GM23248 (cell line): ENCODE measurements at regions not wholly inside any gene's neighbourhood (a gene's known extent, or its start where the extent isn't known, plus 50 kb on each side); places are given as distances from the start of the nearest gene placed in this dataset.
A peak's percentile ranks its signal among the peaks of the same experiment; 100 is the strongest.

Experiments
- DNase-seq: peaks from one replicate; pipeline ENCODE4 v3.0.0-alpha.2; 2015
- H2AFZ ChIP-seq: fragments of 200-600 bp; sonication (generic); 2 replicates; pipeline ENCODE4 v1.6.1; 2016; ENCODE audit warnings: antibody characterized with exemption
- H3F3A ChIP-seq: fragments of 200-600 bp; sonication (generic); 2 replicates; pipeline ENCODE4 v1.6.1; 2016; ENCODE audit warnings: mild to moderate bottlenecking, antibody characterized with exemption, mixed run types; ENCODE audit not compliant: insufficient read depth
- H3K27ac ChIP-seq: fragments of 200-600 bp; sonication (generic); 2 replicates; pipeline ENCODE4 v1.5.1; 2016; ENCODE audit warnings: mild to moderate bottlenecking
- H3K27me3 ChIP-seq: fragments of 200-600 bp; sonication (generic); replicated peaks from 2 replicates; pipeline ENCODE4 v1.6.1; 2016; ENCODE audit warnings: mild to moderate bottlenecking; ENCODE audit not compliant: insufficient read depth
- H3K36me3 ChIP-seq: fragments of 200-600 bp; sonication (generic); 2 replicates; pipeline ENCODE4 v1.6.1; 2016; ENCODE audit warnings: low read depth, mild to moderate bottlenecking
- H3K4me1 ChIP-seq: fragments of 200-600 bp; sonication (generic); 2 replicates; pipeline ENCODE4 v1.6.1; 2016; ENCODE audit warnings: mild to moderate bottlenecking; ENCODE audit not compliant: insufficient read depth
- H3K4me2 ChIP-seq: fragments of 200-600 bp; sonication (generic); one replicate; pipeline ENCODE4 v1.6.1; 2016; ENCODE audit warnings: mild to moderate bottlenecking; ENCODE audit not compliant: unreplicated experiment
- H3K4me3 ChIP-seq: fragments of 200-600 bp; sonication (generic); 2 replicates; pipeline ENCODE4 v1.5.1; 2016; ENCODE audit warnings: mild to moderate bottlenecking
- H3K79me2 ChIP-seq: fragments of 200-600 bp; sonication (generic); 2 replicates; pipeline ENCODE4 v1.6.1; 2016; ENCODE audit warnings: mild to moderate bottlenecking; ENCODE audit not compliant: insufficient read depth
- H3K9ac ChIP-seq: fragments of 200-600 bp; sonication (generic); 2 replicates; pipeline ENCODE4 v1.6.1; 2016; ENCODE audit warnings: mild to moderate bottlenecking
- H3K9me2 ChIP-seq: fragments of 200-600 bp; sonication (generic); 2 replicates; pipeline ENCODE4 v1.6.1; 2016; ENCODE audit warnings: mixed run types, mild to moderate bottlenecking, moderate library complexity; ENCODE audit not compliant: insufficient read depth
- H3K9me3 ChIP-seq: fragments of 200-600 bp; sonication (generic); one replicate; pipeline ENCODE4 v1.6.1; 2017; ENCODE audit warnings: low read depth
- H4K20me1 ChIP-seq: fragments of 200-600 bp; sonication (generic); 2 replicates; pipeline ENCODE4 v1.6.0; 2016; ENCODE audit not compliant: insufficient read depth
- EZH2 ChIP-seq: fragments of 200-600 bp; sonication (generic); IDR thresholded peaks from 2 replicates; pipeline ENCODE4 v1.6.1; 2018; ENCODE audit warnings: antibody characterized with exemption, mild to moderate bottlenecking; ENCODE audit not compliant: insufficient read depth, poor library complexity, severe bottlenecking
- EZH2phosphoT487 ChIP-seq: fragments of 200-600 bp; sonication (generic); IDR thresholded peaks from 2 replicates; pipeline ENCODE4 v1.6.1; 2018; ENCODE audit warnings: antibody characterized with exemption, moderate library complexity, mild to moderate bottlenecking, low read depth; ENCODE audit not compliant: insufficient read depth
- WGBS, 2 experiments: methylation state at CpG; one replicate each; pipeline ENCODE4 v1.1.6; 2015 to 2017; ENCODE audit warnings: low lambda C conversion rate in 2 of 2, low coverage in 1 of 2; ENCODE audit errors: missing lambda C conversion rate in 2 of 2; 5-methylcytosine and 5-hydroxymethylcytosine counted together
- in situ Hi-C: fragments of 300-500 bp; cut with MboI; formaldehyde crosslinking; loops from 2 replicates; pipeline ENCODE4 v1.15.0; 2020

- Histone ChIP-seq H3F3A (peaks cover 39% of the 10 kb centered on the region), H3K36me3 (no peaks in the 10 kb centered on the region), H3K79me2 (no peaks in the 10 kb centered on the region), H3K27ac (peak overlapping the region; percentile 93), H3K4me3 (peak overlapping the region; percentile 17; the same call in 1 of the 2 replicates), H3K9me2 (no peaks in the 10 kb centered on the region), H2AFZ (peak overlapping the region; percentile 63), H4K20me1 (no peaks in the 10 kb centered on the region), H3K9me3 (no peaks in the 10 kb centered on the region), H3K9ac (peak overlapping the region; percentile 56), H3K4me2 (peak overlapping the region; percentile 63), H3K27me3 (no peaks in the 10 kb centered on the region), H3K4me1 (peaks cover 42% of the 10 kb centered on the region)
- WGBS, 2 experiments = 2% methylated on average over 2 of the region's 2 CpGs
- TF ChIP-seq EZH2 (no peak), EZH2phosphoT487 (no peak)
- peak; percentile 78 for DNase-seq
- in situ Hi-C loops = no loop called here
Measured at GRCh38 chr10:117476281-117476680, 66.3 kb upstream of the EMX2 start.

GRCh38 chr10:117472872-117473271, 69.7 kb upstream of the EMX2 start:
- in situ Hi-C loops = no loop called here
- WGBS, 2 experiments = 95 to 99% methylated on average over 3 of the region's 3 CpGs

GRCh38 chr10:117471344-117471874, 71.1 kb upstream of the EMX2 start:
- in situ Hi-C loops = no loop called here

More at GRCh38 chr10:117472872-117473271, 69.7 kb upstream of the EMX2 start:
- no peak overlapping the region for H3K4me2 ChIP-seq
- TF ChIP-seq EZH2 = no peak
- H4K20me1 ChIP-seq = no peaks in the 10 kb centered on the region
- DNase-seq = no peak
- H3K27ac ChIP-seq = no peak overlapping the region
- no peak overlapping the region for H3K4me3 ChIP-seq
- H3K27me3 ChIP-seq = no peaks in the 10 kb centered on the region
- peaks cover 25% of the 10 kb centered on the region for H3F3A ChIP-seq
- no peaks in the 10 kb centered on the region for H3K9me3 ChIP-seq
- H3K36me3 ChIP-seq = no peaks in the 10 kb centered on the region
- no peaks in the 10 kb centered on the region for H3K79me2 ChIP-seq
- no peaks in the 10 kb centered on the region for H3K9me2 ChIP-seq
- H3K4me1 ChIP-seq = peaks cover 37% of the 10 kb centered on the region
- H3K9ac ChIP-seq = no peak overlapping the region
- no peak overlapping the region for H2AFZ ChIP-seq

GRCh38 chr10:117470733-117471132, 71.8 kb upstream of the EMX2 start:
- in situ Hi-C loops = no loop called here
- WGBS, 2 experiments = 54 to 55% methylated on average over 5 of the region's 5 CpGs
- Histone ChIP-seq H4K20me1 (no peaks in the 10 kb centered on the region), H3K4me3 (no peak overlapping the region), H3K4me1 (peaks cover 16% of the 10 kb centered on the region), H3K36me3 (no peaks in the 10 kb centered on the region), H3K9ac (no peak overlapping the region), H3F3A (peaks cover 4% of the 10 kb centered on the region), H3K79me2 (no peaks in the 10 kb centered on the region), H3K9me2 (no peaks in the 10 kb centered on the region), H2AFZ (no peak overlapping the region), H3K4me2 (no peak overlapping the region), H3K27me3 (no peaks in the 10 kb centered on the region), H3K27ac (no peak overlapping the region), H3K9me3 (no peaks in the 10 kb centered on the region)
- TF ChIP-seq EZH2 (no peak), EZH2phosphoT487 (no peak)
- no peak for DNase-seq

More at GRCh38 chr10:117471344-117471874, 71.1 kb upstream of the EMX2 start:
- Histone ChIP-seq H3K27me3 (no peaks in the 10 kb centered on the region), H3K9me3 (no peaks in the 10 kb centered on the region), H3K4me2 (no peak overlapping the region), H3K36me3 (no peaks in the 10 kb centered on the region), H3K9me2 (no peaks in the 10 kb centered on the region), H3K27ac (no peak overlapping the region), H3K79me2 (no peaks in the 10 kb centered on the region), H3K4me1 (peaks cover 23% of the 10 kb centered on the region), H3K9ac (no peak overlapping the region), H3K4me3 (no peak overlapping the region), H2AFZ (no peak overlapping the region), H4K20me1 (no peaks in the 10 kb centered on the region), H3F3A (peaks cover 10% of the 10 kb centered on the region)
- no peak for DNase-seq
- no peak for TF ChIP-seq EZH2phosphoT487
- WGBS, 2 experiments = 95 to 97% methylated on average over 3 of the region's 3 CpGs

GRCh38 chr10:117468665-117469064, 73.9 kb upstream of the EMX2 start:
- TF ChIP-seq EZH2phosphoT487 (no peak), EZH2 (no peak)
- DNase-seq = no peak
- Histone ChIP-seq H3K79me2 (no peaks in the 10 kb centered on the region), H3K27ac (no peak overlapping the region), H3K9me2 (no peaks in the 10 kb centered on the region), H3K36me3 (no peaks in the 10 kb centered on the region), H3K27me3 (no peaks in the 10 kb centered on the region), H3K9ac (no peak overlapping the region), H3F3A (0 out of 2 replicates have a peak, but pooled peaks cover 2% of the 10 kb centered on the region), H3K4me3 (no peak overlapping the region), H3K4me2 (no peak overlapping the region), H3K9me3 (no peaks in the 10 kb centered on the region), H3K4me1 (peaks cover 15% of the 10 kb centered on the region; the same call in 1 of the 2 replicates), H4K20me1 (no peaks in the 10 kb centered on the region), H2AFZ (no peak overlapping the region)
- in situ Hi-C loops = no loop called here
- WGBS, 2 experiments = 90% methylated on average over 3 of the region's 3 CpGs
